Mammary epithelial cell (primary cell): ENCODE measurements at regions not wholly inside any gene's neighbourhood (a gene's known extent, or its start where the extent isn't known, plus 50 kb on each side); places are given as distances from the start of the nearest gene placed in this dataset.

Experiments
- CTCF ChIP-seq, 2 donors: IDR thresholded peaks in 1 of 2; conservative IDR thresholded peaks in 1 of 2; 2 replicates each; pipeline ENCODE4 v1.5.1; 2011 to 2012; ENCODE audit warnings: inconsistent platforms in 2 of 2, low read length in 2 of 2, mild to moderate bottlenecking in 2 of 2, control low read depth in 1 of 2, low read depth in 1 of 2; ENCODE audit not compliant: insufficient read depth in 1 of 2; ENCODE audit errors: extremely low read depth in 1 of 2
- EZH2 ChIP-seq: IDR thresholded peaks from 2 replicates; pipeline ENCODE4 v1.6.1; 2012; ENCODE audit warnings: low read length, inconsistent platforms, borderline replicate concordance

- TF ChIP-seq CTCF (conservative IDR thresholded peaks at IDR 0.05 in 1 of 2, IDR thresholded peaks at IDR 0.05 in 1 of 2; ENCODE audit: extremely low read depth in 1 of 2, insufficient read depth in 1 of 2, low read depth in 1 of 2, low read length in 2 of 2) (no peak), EZH2 (no peak)
Measured at GRCh38 chr6:18676548-18676947, 289.4 kb downstream of the RNF144B start.
